GM19351 (cell line): ENCODE measurements at regions not wholly inside any gene's neighbourhood (a gene's known extent, or its start where the extent isn't known, plus 50 kb on each side); places are given as distances from the start of the nearest gene placed in this dataset.
"Not testable (repeated sequence)": the region's sequence is repeated elsewhere in the genome, so short reads cannot be mapped to it uniquely, and the experiment has no call there.

Source experiments
- ATAC-seq: cut with Tn5 transposase; IDR thresholded peaks from one replicate; pipeline ENCODE4 v1.9.1; 2021; ENCODE audit warnings: mild to moderate bottlenecking, moderate library complexity; ENCODE audit not compliant: unreplicated experiment

- no peak for ATAC-seq
Measured at GRCh38 chr5:94027145-94027544, 285.7 kb upstream of the POU5F2 start.

- no peak for ATAC-seq
Measured at GRCh38 chr5:94025788-94026473, 284.5 kb upstream of the POU5F2 start.

GRCh38 chr5:94024620-94025019 is 283.2 kb upstream of the POU5F2 start:
- ATAC-seq = no peak

GRCh38 chr5:94024101-94024500 is 282.7 kb upstream of the POU5F2 start:
- ATAC-seq = no peak

DNA sequence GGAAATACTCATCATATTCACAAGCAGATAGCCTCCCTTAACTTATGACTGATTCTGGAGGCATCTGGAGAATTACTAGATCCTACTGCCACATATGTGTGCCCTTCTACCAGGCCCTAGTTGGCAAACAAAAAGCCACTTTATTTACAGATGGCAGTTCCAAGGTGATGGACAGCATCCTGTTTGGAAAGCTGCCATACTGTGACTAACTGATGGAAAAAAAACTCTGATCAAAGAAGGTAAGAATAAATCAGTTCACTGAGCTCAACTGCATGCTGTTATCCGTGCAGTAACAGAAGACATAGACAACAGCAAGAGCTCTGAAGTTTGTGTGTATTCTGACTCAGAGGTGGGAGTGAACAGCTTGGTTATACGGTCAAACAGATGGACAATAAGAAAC is 279.8 kb upstream of the POU5F2 start:
- ATAC-seq = no peak

DNA sequence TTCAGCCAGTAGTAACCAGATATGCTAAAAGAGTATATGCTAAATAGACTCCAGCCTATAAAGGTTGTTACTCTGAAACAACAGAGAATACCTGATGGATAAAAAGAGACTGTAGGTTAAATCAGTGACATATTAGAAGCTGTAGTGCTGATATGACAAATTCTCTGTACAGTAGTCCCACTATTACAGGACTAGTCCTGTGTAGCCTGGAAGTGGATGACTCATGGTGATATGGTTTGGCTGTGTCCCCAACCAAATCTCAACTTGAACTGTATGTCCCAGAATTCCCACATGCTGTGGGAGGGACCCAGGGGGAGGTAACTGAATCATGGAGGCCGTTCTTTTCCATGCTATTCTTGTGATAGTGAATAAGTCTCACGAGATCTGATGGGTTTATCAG is 276.2 kb upstream of the POU5F2 start:
- no peak for ATAC-seq

DNA sequence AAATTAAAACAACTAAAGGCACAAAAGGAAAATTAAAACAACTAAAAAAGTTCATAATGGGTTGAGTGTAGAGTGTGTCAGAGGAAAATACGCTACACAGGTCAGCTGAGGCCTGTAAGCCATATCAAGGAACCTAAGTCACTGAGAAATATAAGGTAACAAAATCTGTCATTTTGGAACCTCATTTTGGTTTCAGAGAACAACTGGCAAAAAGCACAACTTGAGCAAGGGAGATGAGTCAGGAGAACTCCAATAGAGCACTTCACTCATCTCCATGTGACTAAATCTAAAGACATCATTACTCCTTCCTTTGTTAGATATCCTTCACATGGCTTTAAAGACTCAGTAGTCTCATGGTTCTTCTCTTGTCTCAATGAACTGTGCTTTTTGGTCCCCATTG is 269.4 kb upstream of the POU5F2 start:
- no peak for ATAC-seq

DNA sequence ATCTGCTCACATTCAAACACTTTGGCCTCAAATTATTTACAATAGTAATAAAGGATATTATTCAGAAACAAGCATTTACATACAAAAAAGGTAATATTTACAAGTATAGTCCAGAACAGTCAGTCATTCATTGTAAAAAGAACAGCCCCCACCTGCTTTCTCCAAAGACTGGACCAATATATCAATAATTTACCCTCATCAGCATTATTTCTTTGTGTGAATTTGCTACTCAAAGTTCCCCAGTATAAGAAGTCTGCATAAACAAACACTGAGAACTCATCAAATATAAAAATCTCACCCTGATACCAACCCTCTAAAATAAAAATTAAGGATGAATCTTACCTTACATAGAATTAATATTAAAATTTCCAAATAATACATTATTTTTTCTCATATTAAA is 267.8 kb upstream of the POU5F2 start:
- ATAC-seq = no peak

GRCh38 chr5:93998951-93999455 is 257.6 kb upstream of the POU5F2 start:
- no peak for ATAC-seq

- no peak for ATAC-seq
Measured at GRCh38 chr5:93997562-93997961, 256.2 kb upstream of the POU5F2 start.

DNA sequence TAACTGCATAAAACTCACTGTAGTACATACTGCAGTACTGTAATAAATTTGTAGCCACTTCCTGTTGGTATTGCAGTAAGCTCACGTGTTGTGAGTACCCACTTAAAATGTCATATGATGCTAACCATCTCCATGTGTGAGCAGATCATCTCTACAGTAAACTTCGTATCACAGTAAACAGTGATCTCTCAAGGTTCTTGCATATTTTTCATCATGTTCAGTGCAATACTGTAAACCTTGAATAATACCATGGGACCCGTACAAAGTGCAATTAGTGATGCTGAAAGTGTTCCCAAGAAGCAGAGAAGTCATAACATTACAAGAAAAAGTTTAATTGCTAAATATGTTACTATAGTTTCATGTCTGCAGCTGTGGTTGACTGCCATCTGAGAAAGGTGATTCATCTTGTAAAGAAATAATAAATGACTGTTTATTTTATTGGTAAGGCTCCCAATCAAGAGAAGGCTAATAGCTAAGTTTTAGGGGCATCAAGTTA is 253.8 kb upstream of the POU5F2 start:
- ATAC-seq = peak; percentile 57

DNA sequence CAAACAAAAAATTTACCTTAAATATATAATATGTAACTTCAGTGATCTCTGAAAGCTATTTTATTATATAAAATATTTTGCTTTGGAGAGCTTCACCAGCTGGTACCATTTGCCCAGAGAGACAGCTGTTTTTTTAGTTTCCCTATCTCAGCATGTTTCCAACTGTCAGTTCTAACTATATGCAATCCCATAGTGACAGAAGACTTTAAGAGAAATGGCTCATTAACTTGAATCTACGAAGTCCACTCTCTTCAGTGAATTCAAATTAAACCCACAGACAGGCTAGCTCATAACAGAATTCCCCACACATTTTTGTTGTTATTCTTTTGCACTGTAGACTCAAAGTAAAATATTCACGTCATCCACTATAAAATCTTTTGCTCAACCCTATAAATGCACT is 251.8 kb upstream of the POU5F2 start:
- ATAC-seq = no peak

- no peak for ATAC-seq
Measured at GRCh38 chr5:93990504-93991070, 249.2 kb upstream of the POU5F2 start.

DNA sequence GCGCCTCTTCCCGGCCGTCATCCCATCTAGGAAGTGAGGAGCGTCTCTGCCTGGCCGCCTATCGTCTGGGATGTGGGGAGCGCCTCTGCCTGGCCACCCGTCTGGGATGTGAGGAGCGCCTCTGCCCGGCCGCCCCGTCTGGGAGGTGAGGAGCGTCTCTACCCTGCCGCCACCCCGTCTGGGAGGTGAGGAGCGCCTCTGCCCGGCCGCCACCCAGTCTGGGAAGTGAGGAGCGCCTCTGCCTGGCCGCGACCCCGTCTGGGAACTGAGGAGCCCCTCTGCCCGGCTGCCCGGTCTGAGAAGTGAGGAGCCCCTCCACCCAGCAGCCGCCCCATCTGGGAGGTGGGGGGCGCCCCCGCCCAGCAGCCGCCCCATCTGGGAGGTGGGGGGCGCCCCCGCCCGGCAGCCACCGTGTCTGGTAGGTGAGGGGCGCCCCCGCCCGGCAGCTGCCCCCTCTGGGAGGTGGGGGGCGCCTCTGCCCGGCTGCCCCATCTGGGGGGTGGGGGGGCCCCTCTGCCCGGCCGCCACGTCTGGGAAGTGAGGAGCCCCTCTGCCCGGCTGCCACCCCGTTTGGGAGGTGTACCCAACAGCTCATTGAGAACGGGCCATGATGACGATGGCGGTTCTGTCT is 244.7 kb upstream of the POU5F2 start:
- not testable (repeated sequence) for ATAC-seq

DNA sequence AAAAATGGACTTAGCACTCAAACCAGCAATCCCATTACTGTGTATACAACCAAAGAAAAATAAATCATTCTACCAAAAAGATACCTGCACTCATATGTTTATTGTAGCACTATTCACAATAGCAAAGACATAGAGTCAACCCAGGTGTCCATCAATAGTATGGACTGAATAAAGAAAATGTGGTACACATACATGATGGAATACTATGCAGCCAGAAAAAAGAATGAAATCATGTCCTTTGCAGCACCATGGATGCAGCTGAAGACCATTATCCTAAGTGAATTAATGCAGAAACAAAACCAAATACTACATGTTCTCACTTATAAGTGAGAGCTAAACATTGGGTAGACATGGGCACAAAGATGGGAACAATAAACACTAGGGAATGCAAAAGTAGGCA is 236.8 kb upstream of the POU5F2 start:
- ATAC-seq = no peak

GRCh38 chr5:93967923-93968322 is 226.5 kb upstream of the POU5F2 start:
- ATAC-seq = no peak

- no peak for ATAC-seq
Measured at GRCh38 chr5:93964421-93964820, 223.0 kb upstream of the POU5F2 start.

- ATAC-seq = no peak
Measured at GRCh38 chr5:93960042-93960441, 218.6 kb upstream of the POU5F2 start.

- no peak for ATAC-seq
Measured at GRCh38 chr5:93956006-93956405, 214.6 kb upstream of the POU5F2 start.

DNA sequence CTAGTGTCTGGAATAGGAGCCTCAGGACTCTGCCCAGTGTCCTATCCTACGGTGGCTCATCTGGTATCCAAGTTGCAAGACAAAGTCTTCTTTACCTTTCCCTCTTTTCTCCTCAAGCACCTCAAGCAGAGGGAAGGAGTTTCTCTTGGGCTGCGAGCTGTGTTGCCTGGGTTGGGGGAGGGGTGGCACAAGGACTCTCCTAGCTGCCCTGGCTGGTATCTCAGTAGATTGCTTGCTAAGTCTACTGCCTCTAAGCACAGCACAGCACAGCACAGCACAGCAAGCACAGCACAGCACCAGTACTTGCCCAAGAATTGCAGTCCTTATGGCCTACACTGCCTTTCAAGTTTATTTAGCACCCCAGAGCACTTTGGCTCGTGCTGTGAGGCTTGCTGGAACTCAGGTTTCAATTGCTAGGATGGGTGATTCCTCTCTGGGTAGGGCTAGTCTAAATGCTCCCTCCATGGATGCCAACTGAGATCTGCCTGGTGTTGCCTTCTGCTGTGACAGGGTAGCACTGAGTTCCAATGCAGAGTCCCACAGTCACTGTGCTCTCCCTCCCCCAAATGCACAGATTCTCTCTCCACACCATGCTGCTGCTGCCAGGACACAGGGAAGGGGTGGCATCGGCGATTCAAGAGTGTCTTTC is 213.1 kb upstream of the POU5F2 start:
- ATAC-seq = no peak

GRCh38 chr5:93953442-93953841 is 212.0 kb upstream of the POU5F2 start:
- no peak for ATAC-seq

DNA sequence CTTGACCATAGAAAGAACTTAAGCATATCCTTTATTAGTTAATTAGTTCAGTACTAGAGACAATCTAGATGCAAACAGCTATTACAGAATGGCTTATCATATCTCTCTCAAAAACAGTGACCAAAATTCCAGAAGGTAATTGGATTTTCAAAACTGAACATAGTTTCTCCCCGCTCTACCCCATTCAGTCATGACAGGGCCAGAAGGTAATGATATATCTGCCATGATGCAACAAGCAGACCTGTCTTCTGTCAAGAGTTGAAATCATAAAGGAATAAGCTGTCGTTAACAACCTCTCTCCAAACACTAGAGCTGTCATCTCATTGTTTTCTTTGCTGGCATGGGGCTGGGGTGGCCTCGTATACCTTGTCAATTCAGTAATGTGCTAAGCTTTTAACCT is 200.5 kb upstream of the POU5F2 start:
- ATAC-seq = no peak
